Suprapubic skin (tissue), 4 donors: ENCODE measurements at regions not wholly inside any gene's neighbourhood (a gene's known extent, or its start where the extent isn't known, plus 50 kb on each side); places are given as distances from the start of the nearest gene placed in this dataset.

Source experiments
- EP300 ChIP-seq: sonication (generic); formaldehyde crosslinking; IDR thresholded peaks from one replicate; pipeline ENCODE4 v1.6.1; 2017; ENCODE audit warnings: antibody characterized with exemption
- POLR2A ChIP-seq, 2 donors: fragments of 450-650 bp; IDR thresholded peaks; one replicate each; pipeline ENCODE4 v1.6.1; 2017; ENCODE audit warnings: antibody characterized with exemption in 2 of 2, mild to moderate bottlenecking in 2 of 2, moderate library complexity in 2 of 2
- POLR2AphosphoS5 ChIP-seq, 3 donors: sonication (generic); formaldehyde crosslinking; IDR thresholded peaks; one replicate each; pipeline ENCODE4 v1.6.1; 2017; ENCODE audit warnings: antibody characterized with exemption in 3 of 3
- TF ChIP-seq, protein P1 (sequence below), 2 donors: fragments of 200-600 bp in 1 of 2; fragments of 450-650 bp in 1 of 2; sonication (generic) in 1 of 2; IDR thresholded peaks; one replicate each; pipeline ENCODE4 v1.5.1; 2016 to 2019; ENCODE audit warnings: antibody characterized with exemption in 2 of 2, mild to moderate bottlenecking in 1 of 2, moderate library complexity in 1 of 2

DNA sequence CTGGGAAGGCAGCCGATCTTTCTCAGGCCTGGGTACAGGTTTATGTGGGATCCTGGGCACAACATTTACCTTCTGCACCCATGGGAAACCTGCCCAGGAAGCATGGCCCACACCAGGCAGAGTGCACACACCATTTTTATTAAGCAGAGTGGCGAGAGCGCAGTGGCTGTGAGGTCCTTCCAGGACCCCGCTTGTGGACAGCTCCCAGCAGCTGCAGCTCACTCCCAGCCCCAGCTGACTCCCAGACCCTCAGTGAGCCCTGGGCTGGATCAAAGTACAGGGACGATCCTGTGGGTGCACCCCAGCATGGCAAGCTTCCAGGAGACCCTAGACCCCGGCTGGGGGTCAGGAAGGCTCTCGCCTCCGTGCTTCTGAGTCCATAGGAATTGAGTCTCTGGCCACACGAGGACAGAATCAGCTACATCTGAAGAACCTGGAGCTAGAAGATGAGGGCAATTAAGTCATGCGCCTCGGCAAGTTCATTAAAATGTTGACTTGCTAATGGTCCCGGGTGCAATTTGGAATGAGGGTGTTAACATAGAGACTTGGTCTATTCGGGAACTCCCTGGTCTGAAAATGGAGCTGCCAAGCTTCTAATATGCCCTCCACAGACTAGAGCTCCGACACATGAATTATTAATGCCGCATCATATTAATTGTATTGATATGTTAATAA is 65.4 kb upstream of the SLCO4A1 start:
- no peak for TF ChIP-seq EP300
- TF ChIP-seq, protein P1, sequence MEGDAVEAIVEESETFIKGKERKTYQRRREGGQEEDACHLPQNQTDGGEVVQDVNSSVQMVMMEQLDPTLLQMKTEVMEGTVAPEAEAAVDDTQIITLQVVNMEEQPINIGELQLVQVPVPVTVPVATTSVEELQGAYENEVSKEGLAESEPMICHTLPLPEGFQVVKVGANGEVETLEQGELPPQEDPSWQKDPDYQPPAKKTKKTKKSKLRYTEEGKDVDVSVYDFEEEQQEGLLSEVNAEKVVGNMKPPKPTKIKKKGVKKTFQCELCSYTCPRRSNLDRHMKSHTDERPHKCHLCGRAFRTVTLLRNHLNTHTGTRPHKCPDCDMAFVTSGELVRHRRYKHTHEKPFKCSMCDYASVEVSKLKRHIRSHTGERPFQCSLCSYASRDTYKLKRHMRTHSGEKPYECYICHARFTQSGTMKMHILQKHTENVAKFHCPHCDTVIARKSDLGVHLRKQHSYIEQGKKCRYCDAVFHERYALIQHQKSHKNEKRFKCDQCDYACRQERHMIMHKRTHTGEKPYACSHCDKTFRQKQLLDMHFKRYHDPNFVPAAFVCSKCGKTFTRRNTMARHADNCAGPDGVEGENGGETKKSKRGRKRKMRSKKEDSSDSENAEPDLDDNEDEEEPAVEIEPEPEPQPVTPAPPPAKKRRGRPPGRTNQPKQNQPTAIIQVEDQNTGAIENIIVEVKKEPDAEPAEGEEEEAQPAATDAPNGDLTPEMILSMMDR (IDR thresholded peaks at IDR 0.05): no peak
- no peak for TF ChIP-seq POLR2A (IDR thresholded peaks at IDR 0.05)
- TF ChIP-seq POLR2AphosphoS5 (IDR thresholded peaks at IDR 0.05): no peak
